AG20443 (cell line): ENCODE measurements at regions not wholly inside any gene's neighbourhood (a gene's known extent, or its start where the extent isn't known, plus 50 kb on each side); places are given as distances from the start of the nearest gene placed in this dataset.
"Not testable (repeated sequence)": the region's sequence is repeated elsewhere in the genome, so short reads cannot be mapped to it uniquely, and the experiment has no call there.

Source experiments
- DNase-seq: peaks from one replicate; pipeline ENCODE4 v3.0.0; 2012; ENCODE audit warnings: low spot score, mixed read lengths

GRCh38 chr2:95654897-95655296 lies 63.1 kb downstream of the TRIM43 start:
- DNase-seq, result not testable (repeated sequence)

- not testable (repeated sequence) for DNase-seq
Observed at GRCh38 chr2:95656553-95656952, 64.8 kb downstream of the TRIM43 start.

- not testable (repeated sequence) for DNase-seq
Observed at GRCh38 chr2:95657937-95658336, 66.1 kb downstream of the TRIM43 start.

GRCh38 chr2:95660766-95661562 lies 69.2 kb downstream of the TRIM43 start:
- not testable (repeated sequence) for DNase-seq

GRCh38 chr2:95663471-95664441 lies 72.0 kb downstream of the TRIM43 start:
- DNase-seq, result not testable (repeated sequence)

- peak; percentile 36 for DNase-seq
Observed at GRCh38 chr2:95666636-95667035, 74.8 kb downstream of the TRIM43 start.

GRCh38 chr2:95667480-95667879 lies 75.7 kb downstream of the TRIM43 start:
- DNase-seq, result no peak

- DNase-seq, result not testable (repeated sequence)
Observed at GRCh38 chr2:95668934-95669333, 77.1 kb downstream of the TRIM43 start.

- DNase-seq, result no peak
Observed at GRCh38 chr2:95669441-95669991, 77.7 kb downstream of the TRIM43 start.

GRCh38 chr2:95670167-95670566 lies 78.4 kb downstream of the TRIM43 start:
- peak; percentile 49 for DNase-seq

GRCh38 chr2:95670686-95671085 lies 78.9 kb downstream of the TRIM43 start:
- no peak for DNase-seq

GRCh38 chr2:95671171-95671570 lies 79.4 kb downstream of the TRIM43 start:
- DNase-seq, result peak; percentile 10

GRCh38 chr2:95671992-95672391 lies 80.2 kb downstream of the TRIM43 start:
- DNase-seq, result not testable (repeated sequence)

GRCh38 chr2:95672500-95672899 lies 80.7 kb downstream of the TRIM43 start:
- not testable (repeated sequence) for DNase-seq

- no peak for DNase-seq
Observed at GRCh38 chr2:95674186-95674585, 82.4 kb downstream of the TRIM43 start.

- not testable (repeated sequence) for DNase-seq
Observed at GRCh38 chr2:95676573-95676972, 84.8 kb downstream of the TRIM43 start.

- no peak for DNase-seq
Observed at GRCh38 chr2:95677346-95677745, 85.5 kb downstream of the TRIM43 start.

- DNase-seq, result not testable (repeated sequence)
Observed at GRCh38 chr2:95677833-95678232, 86.0 kb downstream of the TRIM43 start.

- DNase-seq, result not testable (repeated sequence)
Observed at GRCh38 chr2:95681158-95681557, 89.4 kb downstream of the TRIM43 start.

GRCh38 chr2:95681589-95682081 lies 89.8 kb downstream of the TRIM43 start:
- DNase-seq, result not testable (repeated sequence)

GRCh38 chr2:95682889-95683517 lies 91.2 kb downstream of the TRIM43 start:
- DNase-seq, result not testable (repeated sequence)

- no peak for DNase-seq
Observed at GRCh38 chr2:95685513-95685912, 93.7 kb downstream of the TRIM43 start.
